Chondrocyte (in vitro differentiated cells): ENCODE measurements at regions not wholly inside any gene's neighbourhood (a gene's known extent, or its start where the extent isn't known, plus 50 kb on each side); places are given as distances from the start of the nearest gene placed in this dataset.

Experiments used
- DNase-seq: peaks from one replicate; pipeline ENCODE4 v3.0.0; 2021; ENCODE audit warnings: mixed read lengths, low spot score
- H3K27ac Mint-ChIP-seq: one replicate; pipeline ENCODE4 v1.8.0; 2021; ENCODE audit warnings: mild to moderate bottlenecking, moderate library complexity, mixed read lengths; ENCODE audit not compliant: unreplicated experiment
- H3K27me3 Mint-ChIP-seq: 2 replicates; pipeline ENCODE4 v1.8.0; 2021; ENCODE audit warnings: low read depth, mixed read lengths
- H3K36me3 Mint-ChIP-seq: 2 replicates; pipeline ENCODE4 v1.8.0; 2021; ENCODE audit warnings: low read depth, mixed read lengths
- H3K4me1 Mint-ChIP-seq: 2 replicates; pipeline ENCODE4 v1.8.0; 2021; ENCODE audit warnings: low read depth, mild to moderate bottlenecking, mixed read lengths
- H3K4me3 Mint-ChIP-seq: one replicate; pipeline ENCODE4 v1.8.0; 2021; ENCODE audit warnings: mild to moderate bottlenecking, moderate library complexity, mixed read lengths; ENCODE audit not compliant: unreplicated experiment
- H3K9me3 Mint-ChIP-seq: 2 replicates; pipeline ENCODE4 v1.8.0; 2021; ENCODE audit warnings: low read depth, mixed read lengths
- TF ChIP-seq, protein P1 (sequence below): fragments of 200-600 bp; sonication (generic); IDR thresholded peaks from 2 replicates; pipeline ENCODE4 v1.5.0; 2021; ENCODE audit warnings: antibody characterized with exemption, mild to moderate bottlenecking, moderate library complexity

DNA sequence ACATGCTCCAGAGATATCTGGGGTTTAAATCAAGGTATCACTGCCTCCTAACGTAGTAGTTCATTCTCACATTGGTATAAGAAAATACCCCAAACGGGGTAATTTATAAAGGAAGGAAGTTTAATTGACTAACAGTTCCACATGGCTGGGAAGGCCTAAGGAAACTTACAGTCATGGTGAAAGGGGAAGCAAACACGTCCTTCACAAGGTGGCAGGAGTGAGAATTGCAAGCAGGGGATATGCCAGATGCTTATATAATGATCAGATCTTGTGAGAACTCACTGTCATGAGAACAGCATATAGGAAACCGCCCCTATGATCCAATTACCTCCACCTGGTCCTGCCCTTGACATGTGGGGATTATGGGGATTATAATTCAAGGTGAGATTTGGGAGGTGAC lies 1280.2 kb upstream of the C9orf72 start:
- Mint-ChIP-seq H3K36me3 (no peaks in the 10 kb centered on the region), H3K4me3 (no peak overlapping the region), H3K4me1 (no peaks in the 10 kb centered on the region), H3K27me3 (no peaks in the 10 kb centered on the region), H3K9me3 (no peaks in the 10 kb centered on the region), H3K27ac (no peak overlapping the region)
- TF ChIP-seq, protein P1, sequence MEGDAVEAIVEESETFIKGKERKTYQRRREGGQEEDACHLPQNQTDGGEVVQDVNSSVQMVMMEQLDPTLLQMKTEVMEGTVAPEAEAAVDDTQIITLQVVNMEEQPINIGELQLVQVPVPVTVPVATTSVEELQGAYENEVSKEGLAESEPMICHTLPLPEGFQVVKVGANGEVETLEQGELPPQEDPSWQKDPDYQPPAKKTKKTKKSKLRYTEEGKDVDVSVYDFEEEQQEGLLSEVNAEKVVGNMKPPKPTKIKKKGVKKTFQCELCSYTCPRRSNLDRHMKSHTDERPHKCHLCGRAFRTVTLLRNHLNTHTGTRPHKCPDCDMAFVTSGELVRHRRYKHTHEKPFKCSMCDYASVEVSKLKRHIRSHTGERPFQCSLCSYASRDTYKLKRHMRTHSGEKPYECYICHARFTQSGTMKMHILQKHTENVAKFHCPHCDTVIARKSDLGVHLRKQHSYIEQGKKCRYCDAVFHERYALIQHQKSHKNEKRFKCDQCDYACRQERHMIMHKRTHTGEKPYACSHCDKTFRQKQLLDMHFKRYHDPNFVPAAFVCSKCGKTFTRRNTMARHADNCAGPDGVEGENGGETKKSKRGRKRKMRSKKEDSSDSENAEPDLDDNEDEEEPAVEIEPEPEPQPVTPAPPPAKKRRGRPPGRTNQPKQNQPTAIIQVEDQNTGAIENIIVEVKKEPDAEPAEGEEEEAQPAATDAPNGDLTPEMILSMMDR: no peak
- no peak for DNase-seq

DNA sequence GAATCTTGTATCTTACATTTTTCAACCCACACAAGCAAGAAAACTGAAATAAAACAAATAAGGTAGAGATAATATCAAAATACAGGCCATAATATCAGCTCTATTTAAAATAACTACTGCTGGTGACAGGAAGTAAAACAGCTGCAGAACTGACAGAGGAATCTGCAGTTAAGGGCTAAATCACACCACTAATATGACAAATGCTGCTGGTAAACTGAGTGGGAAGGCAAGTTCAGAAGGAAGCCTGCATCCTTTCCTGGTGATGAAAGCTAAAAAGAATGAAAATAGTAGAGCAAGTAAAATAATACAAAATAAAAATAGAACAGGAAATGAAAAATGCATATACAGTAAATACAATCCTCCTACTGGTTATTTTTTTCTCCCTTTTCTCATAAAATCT lies 1293.7 kb upstream of the C9orf72 start:
- Mint-ChIP-seq H3K36me3 (no peaks in the 10 kb centered on the region), H3K9me3 (no peaks in the 10 kb centered on the region), H3K27me3 (peaks cover 1% of the 10 kb centered on the region), H3K27ac (no peak overlapping the region), H3K4me3 (no peak overlapping the region), H3K4me1 (no peaks in the 10 kb centered on the region)
- TF ChIP-seq, protein P1: no peak
- DNase-seq: no peak

DNA sequence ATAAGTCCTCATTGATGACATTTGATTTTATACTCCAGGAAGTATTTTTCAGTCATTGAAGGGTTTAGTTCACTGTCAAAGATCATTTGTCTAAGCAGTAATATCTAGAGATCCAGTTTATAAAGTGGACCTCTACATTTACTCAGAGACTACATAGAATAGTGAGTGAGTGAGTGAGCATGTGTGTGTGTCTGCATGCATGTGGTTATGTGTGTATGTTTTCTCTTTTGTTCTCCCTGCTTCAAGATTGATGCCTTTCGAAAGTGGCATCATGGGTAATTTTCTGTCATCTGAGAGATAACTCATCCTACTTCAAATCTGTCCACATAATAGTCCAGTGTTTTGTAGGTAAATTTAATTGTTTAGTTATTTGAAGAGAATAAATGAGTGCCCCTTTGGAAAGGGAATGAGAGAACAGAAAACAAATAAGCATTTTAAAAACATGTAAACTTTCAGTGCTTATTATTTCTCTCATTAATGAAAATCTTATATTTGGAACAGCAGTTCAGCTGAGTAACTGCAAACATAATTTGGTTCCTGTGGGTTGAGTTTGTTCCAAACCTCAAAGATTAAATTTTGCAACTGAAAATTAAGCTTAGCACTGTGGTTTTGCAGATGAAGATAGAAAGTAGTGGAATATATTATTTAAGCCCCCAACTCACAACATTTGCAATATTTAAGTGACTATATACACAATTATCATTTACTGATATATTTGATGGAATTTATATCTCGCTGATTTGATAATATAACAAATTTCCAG lies 1295.1 kb upstream of the C9orf72 start:
- no peaks in the 10 kb centered on the region for H3K9me3 Mint-ChIP-seq
- H3K36me3 Mint-ChIP-seq: no peaks in the 10 kb centered on the region
- no peak overlapping the region for H3K27ac Mint-ChIP-seq
- TF ChIP-seq, protein P1: no peak
- no peak overlapping the region for H3K4me3 Mint-ChIP-seq
- H3K4me1 Mint-ChIP-seq: no peaks in the 10 kb centered on the region
- DNase-seq: no peak
- peaks cover 1% of the 10 kb centered on the region for H3K27me3 Mint-ChIP-seq

DNA sequence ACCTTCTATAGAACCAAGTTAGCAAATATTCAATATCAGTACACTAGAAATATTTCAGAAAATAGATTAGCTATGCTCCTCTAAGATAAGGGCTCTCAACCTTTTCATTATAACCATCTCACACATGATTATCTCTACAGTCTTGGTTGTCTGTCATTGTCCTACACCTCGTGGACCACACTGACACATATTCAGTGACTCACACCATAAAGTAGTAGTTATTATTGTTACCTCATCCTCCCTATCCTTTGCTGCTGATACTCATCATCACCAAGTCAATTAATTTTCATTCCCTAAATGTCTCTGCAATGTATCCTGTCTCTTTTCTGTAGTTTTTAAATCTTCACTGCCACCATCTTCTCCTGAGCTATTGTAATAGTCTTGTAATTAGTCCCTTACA lies 1309.2 kb upstream of the C9orf72 start:
- no peak for DNase-seq
- TF ChIP-seq, protein P1: no peak
- Mint-ChIP-seq H3K27ac (no peak overlapping the region), H3K9me3 (no peaks in the 10 kb centered on the region), H3K27me3 (no peaks in the 10 kb centered on the region), H3K36me3 (no peaks in the 10 kb centered on the region), H3K4me3 (no peak overlapping the region), H3K4me1 (no peaks in the 10 kb centered on the region)

DNA sequence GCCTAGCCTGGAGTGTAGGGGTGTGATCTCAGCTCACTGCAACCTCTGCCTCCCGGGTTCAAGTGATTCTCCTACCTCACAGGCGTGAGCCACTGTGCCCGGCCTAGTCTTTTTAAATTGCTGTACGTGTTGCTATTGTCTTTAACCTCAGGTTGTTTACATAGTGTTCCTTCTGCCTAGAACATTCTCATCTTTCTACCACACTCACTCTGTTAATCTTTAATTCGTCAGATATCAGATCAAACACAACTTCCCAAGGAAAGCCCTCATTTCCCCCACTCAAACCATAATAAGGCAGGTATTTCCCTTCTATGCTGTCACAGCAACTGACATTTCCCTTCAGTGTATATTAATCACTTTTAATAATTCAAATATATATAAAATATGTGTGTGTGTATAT lies 1310.0 kb upstream of the C9orf72 start:
- no peak for DNase-seq
- Mint-ChIP-seq H3K9me3 (no peaks in the 10 kb centered on the region), H3K4me1 (no peaks in the 10 kb centered on the region), H3K4me3 (no peak overlapping the region), H3K27me3 (no peaks in the 10 kb centered on the region), H3K27ac (no peak overlapping the region), H3K36me3 (no peaks in the 10 kb centered on the region)
- TF ChIP-seq, protein P1: no peak
